ENCODE measurements at regions not wholly inside any gene's neighbourhood (a gene's known extent, or its start where the extent isn't known, plus 50 kb on each side); places are given as distances from the start of the nearest gene placed in this dataset.

DNA sequence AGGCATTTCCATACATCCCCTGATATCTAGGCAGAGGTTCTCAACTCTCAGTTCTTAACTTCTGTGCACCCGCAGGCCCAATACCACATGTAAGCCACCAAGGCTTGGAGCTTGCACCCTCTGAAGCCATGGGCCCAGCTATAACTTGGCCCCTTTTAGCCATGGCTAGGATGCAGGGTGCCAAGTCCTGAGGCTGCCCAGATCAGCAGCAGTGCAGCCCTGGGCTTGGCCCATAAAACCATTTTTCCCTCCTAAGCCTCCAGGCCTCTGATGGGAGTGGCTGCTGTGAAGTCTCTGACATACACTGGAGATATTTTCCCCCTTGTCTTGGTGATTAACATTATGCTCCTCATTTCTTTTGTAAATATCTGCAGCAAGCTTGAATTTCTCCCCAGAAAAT lies 110.3 kb upstream of the CNTN1 start:
- no peak for TF ChIP-seq POLR2A (IDR thresholded peaks at IDR 0.05)
- no peak for TF ChIP-seq POLR2AphosphoS5 (IDR thresholded peaks at IDR 0.05)
- TF ChIP-seq, protein P1, sequence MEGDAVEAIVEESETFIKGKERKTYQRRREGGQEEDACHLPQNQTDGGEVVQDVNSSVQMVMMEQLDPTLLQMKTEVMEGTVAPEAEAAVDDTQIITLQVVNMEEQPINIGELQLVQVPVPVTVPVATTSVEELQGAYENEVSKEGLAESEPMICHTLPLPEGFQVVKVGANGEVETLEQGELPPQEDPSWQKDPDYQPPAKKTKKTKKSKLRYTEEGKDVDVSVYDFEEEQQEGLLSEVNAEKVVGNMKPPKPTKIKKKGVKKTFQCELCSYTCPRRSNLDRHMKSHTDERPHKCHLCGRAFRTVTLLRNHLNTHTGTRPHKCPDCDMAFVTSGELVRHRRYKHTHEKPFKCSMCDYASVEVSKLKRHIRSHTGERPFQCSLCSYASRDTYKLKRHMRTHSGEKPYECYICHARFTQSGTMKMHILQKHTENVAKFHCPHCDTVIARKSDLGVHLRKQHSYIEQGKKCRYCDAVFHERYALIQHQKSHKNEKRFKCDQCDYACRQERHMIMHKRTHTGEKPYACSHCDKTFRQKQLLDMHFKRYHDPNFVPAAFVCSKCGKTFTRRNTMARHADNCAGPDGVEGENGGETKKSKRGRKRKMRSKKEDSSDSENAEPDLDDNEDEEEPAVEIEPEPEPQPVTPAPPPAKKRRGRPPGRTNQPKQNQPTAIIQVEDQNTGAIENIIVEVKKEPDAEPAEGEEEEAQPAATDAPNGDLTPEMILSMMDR (IDR thresholded peaks at IDR 0.05) = no peak

Measured in stomach (tissue), 4 donors.